Stimulated activated CD4-positive, alpha-beta T cell treated with anti-CD3 and anti-CD28 coated beads, TNF-alpha, amount 100 ng/mL, for 24 hours (primary cell): ENCODE measurements at regions not wholly inside any gene's neighbourhood (a gene's known extent, or its start where the extent isn't known, plus 50 kb on each side); places are given as distances from the start of the nearest gene placed in this dataset.
"Not testable (repeated sequence)": the region's sequence is repeated elsewhere in the genome, so short reads cannot be mapped to it uniquely, and the experiment has no call there.

Experiments used
- DNase-seq, 3 experiments: peaks; one replicate each; pipeline ENCODE4 v3.0.0-alpha.2; 2020; ENCODE audit warnings: low read depth in 3 of 3

- no peak for DNase-seq
These were observed 97.6 kb upstream of the ANXA1 start for GRCh38 chr9:73054091-73054490.

- DNase-seq, result no peak
These were observed 98.1 kb upstream of the ANXA1 start for GRCh38 chr9:73053543-73053942.

DNA sequence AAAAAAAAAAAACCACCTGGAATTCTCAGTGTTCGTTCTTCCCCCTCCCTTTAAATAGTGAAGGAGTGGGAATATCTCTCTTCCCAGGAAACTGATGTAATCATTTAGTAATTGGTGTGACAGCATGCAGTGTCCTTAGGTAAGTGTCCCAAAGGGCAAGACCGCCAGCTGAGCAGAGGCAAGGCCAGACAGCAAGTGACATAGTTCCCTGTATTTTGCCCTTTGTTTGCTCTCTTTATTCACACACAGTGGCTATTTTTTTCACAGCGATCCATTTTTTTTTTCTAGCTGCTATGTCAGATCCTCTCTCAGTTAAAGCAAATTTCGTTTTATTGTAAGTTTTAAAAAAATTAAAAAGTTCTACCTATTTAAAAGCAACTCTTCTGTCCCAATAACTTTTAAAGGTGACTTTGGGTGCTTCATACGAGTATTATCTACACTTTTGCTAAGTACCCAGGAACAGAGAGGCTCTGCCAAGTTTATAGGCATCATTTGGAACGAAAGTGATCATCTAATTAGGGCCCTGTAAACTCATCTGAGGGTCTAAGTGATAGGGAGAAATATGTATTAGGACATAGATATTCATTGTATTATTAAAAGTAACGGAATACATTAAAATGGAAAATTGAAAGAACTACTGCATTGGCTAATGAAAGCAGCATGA is 98.2 kb upstream of the ALDH1A1 start:
- no peak for DNase-seq

- no peak for DNase-seq
These were observed 97.4 kb upstream of the ALDH1A1 start for GRCh38 chr9:73050065-73050816.

DNA sequence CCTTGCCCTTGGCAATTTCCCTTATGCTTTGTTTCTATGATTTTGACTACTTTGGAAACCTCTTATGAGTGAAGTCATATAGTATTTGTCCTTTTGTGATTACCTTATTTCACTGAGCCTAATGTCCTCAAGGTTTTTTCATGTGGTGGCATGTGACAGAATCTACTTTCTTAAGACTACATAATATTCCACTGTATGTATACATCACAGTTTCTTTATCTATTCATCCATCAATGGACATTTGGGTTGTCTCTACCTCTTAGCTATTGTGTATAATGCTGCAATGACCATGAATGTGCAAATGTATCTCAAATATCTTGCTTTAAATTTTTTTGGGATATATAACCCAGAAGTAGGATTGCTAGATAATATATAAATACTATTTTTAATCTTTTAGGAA is 96.4 kb upstream of the ALDH1A1 start:
- no peak for DNase-seq

GRCh38 chr9:73046769-73047168 is 93.9 kb upstream of the ALDH1A1 start:
- no peak for DNase-seq

DNA sequence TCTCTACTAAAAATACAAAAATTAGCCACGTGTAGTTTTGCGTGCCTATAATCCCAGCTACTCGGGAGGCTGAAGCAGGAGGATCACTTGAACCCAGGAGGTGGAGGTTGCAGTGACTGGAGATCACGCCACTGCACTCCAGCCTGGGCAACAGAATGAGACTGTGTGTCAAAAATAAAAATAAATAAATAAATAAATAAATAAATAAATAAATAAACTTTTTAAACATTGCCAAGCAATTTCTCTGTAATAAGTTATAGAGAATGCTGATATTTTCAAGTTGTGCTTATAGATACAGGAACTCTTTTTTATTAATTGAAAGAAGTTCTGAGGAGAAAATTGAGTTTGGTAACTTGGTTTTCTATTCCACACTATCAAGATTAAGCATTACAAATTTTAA is 91.9 kb upstream of the ALDH1A1 start:
- DNase-seq, result not testable (repeated sequence)

DNA sequence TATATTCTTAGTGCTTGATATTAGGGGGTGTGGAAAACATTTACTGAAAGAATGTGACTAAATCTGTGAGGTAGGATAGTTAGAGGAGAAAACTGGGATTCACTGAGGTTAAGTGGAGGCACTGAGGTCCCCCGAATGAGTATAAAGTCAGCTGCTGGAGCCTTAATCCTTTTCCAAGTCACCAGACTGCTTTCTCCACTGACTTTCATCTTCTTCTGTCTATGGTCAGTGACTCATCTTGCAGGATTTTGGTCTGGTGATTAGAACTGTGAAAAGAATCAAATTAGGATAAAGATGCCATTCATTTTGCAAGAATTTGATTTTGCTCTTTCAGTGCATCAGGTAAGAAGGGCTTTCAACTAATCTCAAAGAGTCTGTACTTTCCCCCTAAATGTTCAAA is 89.3 kb upstream of the ALDH1A1 start:
- DNase-seq, result no peak

DNA sequence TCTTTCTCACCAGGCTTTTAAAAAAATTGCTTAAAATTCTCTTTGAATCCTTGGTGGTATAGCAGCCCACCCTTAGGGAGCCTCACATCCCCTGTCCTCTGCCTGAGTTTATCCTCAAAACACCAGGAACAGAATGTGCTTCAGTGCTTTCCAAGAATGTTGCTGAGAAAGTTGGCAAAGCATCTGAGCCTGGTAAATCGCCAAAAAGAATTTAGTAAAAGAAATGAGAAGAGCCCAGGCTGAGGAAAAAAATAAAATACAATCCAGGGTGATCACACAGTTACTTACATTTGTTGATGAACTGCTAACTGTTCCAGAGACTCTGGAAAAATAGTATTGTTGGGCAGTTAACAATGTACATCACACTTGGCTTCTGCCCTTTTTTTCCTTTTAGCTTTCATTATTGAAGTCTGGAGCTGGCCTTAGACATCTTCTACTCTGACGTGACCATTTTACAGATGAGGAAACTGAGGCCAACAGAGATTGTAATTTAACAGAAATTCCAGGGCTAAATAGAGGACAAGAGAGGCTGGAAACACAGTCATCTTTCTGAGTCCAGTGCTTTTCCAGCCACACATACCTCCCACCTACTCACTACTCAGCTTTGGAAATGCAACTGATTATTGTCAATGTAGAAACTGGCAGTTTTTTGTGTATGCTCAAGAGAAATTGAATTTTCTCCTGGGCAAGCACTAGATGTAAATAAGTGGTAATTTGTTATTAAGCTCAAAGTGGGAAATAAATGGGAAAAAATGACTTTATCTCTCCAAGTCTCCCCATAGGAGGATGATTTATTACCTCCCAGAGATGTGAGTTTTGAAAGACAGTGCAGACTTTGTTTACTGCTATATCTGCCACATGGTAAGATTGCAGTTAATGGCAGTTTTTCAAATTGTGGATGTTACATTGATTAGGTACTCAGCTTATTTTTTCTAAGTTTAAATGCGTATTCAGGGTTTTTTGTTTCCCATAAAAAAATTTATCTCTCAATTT is 86.7 kb upstream of the ALDH1A1 start:
- DNase-seq, result no peak

DNA sequence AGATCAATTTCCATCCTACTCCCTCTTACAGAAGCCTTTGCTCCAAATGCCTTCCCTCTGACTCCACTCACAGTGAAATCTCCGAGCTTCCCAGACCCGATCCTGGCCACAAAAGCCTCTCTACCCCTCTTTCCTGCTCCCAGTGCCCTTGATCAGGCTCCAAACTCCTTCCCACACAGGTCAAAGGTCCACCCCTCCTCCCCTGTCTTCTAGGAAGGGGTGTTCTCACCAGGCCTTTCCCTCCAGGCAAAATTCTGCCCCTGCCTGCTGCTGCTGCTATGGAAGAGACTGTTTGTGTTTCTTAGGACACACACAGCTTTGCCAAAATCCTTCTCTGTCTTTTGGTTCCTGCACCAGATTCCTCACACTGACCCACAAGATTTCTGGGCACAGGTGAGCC is 85.8 kb upstream of the ALDH1A1 start:
- no peak for DNase-seq

- no peak for DNase-seq
These were observed 85.2 kb upstream of the ALDH1A1 start for GRCh38 chr9:73038089-73038509.

DNA sequence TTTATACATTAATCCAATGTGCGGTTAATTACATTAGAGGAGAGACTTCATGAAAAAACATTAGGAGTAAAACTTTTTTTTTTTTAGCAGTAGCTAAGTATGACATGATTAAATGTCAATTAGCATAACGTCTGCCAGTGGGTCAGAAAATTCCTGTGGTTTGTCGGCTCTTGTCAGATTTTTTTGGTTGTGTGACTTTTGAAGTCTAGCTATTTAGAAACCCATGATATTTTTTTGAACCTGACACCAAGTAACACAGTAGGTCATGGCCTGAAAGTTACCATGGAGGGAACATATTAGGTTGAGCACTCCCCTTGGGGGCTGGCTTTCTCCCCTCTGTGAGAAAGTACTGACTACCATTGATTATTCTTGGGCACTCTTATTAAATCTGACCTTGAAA is 84.8 kb upstream of the ALDH1A1 start:
- DNase-seq, result no peak

DNA sequence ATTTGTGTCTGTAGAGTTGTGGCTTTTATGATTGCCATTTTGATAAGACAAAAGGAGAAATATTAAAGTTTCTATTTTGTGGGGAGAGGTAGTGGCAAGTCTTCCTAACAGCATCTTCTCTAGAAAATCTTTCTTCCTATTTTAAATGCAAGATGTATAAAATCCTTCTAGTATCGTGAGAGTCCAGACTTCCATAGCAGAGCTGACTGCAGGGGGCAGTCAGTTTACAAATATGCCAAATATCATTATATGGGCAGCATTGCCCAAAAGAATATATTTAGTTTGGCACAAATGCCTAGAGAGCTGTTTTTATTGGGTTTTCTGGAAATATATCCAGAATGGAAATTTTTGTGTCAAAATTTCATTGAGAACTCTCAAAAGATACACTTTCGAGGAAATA is 82.1 kb upstream of the ALDH1A1 start:
- no peak for DNase-seq

- no peak for DNase-seq
These were observed 78.5 kb upstream of the ALDH1A1 start for GRCh38 chr9:73031350-73031749.

DNA sequence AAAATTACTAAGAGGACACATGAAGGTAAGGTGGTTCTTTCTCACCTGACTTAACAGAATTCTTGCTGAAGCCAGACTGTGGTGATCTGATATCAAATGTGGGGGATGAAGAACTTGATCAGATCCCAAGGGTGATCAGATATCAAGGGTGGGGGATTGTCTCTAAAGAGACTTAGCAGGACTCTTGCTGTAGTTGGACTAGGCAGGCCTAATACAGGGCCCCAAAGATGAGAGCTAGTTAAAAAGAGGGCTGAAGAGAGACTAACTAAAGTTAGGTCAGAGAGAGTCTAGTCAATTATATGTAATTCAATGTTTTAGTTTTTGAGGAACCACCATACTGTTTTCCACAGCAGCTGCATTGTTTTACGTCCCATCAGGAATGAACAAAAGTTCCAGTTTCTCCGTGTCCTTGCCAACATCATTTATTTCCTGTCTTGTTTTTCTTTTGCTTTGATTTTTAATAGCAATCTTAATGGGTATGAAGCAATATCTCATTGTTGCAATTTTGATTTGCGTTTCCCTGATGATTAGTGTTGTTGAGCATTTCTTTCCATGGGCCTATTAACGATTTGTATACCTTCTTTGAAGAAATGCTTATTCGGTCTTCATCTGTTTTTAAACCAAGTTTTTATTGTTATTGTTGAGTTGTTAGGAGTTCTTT is 77.6 kb upstream of the ALDH1A1 start:
- DNase-seq, result no peak

- DNase-seq, result no peak
These were observed 76.5 kb upstream of the ALDH1A1 start for GRCh38 chr9:73029346-73029745.

- no peak for DNase-seq
These were observed 73.5 kb upstream of the ALDH1A1 start for GRCh38 chr9:73026375-73026774.

- DNase-seq, result no peak
These were observed 71.8 kb upstream of the ALDH1A1 start for GRCh38 chr9:73024601-73025034.

- peak in 2 of 3 experiments; percentile 6 to 19 for DNase-seq
These were observed 70.2 kb upstream of the ALDH1A1 start for GRCh38 chr9:73023025-73023541.

DNA sequence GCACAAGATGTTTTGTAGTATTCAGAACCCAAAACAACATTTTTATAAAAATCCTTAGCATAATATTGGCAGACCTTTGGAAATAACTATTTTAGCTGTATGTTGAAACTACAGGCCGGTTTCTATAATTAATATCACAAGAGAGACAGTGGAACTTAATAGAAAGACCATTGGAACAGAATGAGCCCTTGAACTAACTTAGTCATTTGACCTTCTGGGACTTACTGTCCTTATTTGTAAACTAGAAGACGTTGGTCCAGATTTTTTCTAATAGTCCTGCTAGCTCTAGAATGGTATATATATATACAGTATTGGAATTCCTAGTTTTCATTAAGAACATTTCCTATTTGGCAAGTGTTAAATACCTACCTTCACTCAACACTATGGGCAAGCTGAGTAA is 69.5 kb upstream of the ALDH1A1 start:
- DNase-seq, result no peak

DNA sequence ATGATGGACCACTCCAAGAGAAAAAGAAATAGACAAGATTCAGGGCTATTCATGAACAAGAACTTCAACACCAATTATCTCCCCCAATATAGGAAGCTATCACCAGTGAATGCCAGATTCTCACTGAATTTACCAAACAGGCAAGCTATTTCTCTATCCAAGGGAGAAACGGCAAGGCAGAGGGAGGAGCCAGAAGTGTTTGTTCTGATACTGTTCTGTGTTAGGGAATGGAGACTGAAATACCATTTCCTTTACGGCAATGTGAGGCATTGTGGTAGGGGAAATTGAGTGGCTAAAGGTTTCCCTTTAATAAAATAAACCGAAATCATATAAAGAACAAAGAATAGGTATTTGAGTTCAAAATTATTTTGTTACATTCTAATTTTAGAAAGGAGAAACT is 68.0 kb upstream of the ALDH1A1 start:
- no peak for DNase-seq
